Mesodermal cell (in vitro differentiated cells): ENCODE measurements at regions not wholly inside any gene's neighbourhood (a gene's known extent, or its start where the extent isn't known, plus 50 kb on each side); places are given as distances from the start of the nearest gene placed in this dataset.

ENCODE experiments used
- H3K27ac ChIP-seq: 2 replicates; pipeline ENCODE4 v1.7.0; 2013; ENCODE audit warnings: mild to moderate bottlenecking, low read depth, low read length, moderate library complexity; ENCODE audit not compliant: severe bottlenecking
- H3K36me3 ChIP-seq: 2 replicates; pipeline ENCODE4 v1.7.1; 2013; ENCODE audit warnings: mild to moderate bottlenecking, low read length, moderate library complexity; ENCODE audit not compliant: control insufficient read depth, insufficient read depth
- H3K4me1 ChIP-seq: one replicate; pipeline ENCODE4 v1.7.1; 2013; ENCODE audit warnings: mild to moderate bottlenecking, low read length; ENCODE audit not compliant: insufficient read depth, control insufficient read depth, poor library complexity, severe bottlenecking
- H3K4me3 ChIP-seq: 2 replicates; pipeline ENCODE4 v1.7.0; 2013; ENCODE audit warnings: low read length, control low read depth, mild to moderate bottlenecking; ENCODE audit not compliant: insufficient read depth, poor library complexity, severe bottlenecking; ENCODE audit errors: extremely low read depth
- H3K9me3 ChIP-seq: 2 replicates; pipeline ENCODE4 v1.7.1; 2013; ENCODE audit warnings: mild to moderate bottlenecking, low read length, moderate library complexity; ENCODE audit not compliant: control insufficient read depth
- WGBS, 2 experiments: methylation state at CpG; one replicate each; pipeline ENCODE4 v1.1.5; 2013; ENCODE audit warnings: missing lambda C conversion rate in 2 of 2; ENCODE audit not compliant: insufficient coverage in 2 of 2; 5-methylcytosine and 5-hydroxymethylcytosine counted together

GRCh38 chr6:19059102-19059501 is 672.0 kb downstream of the RNF144B start:
- no peaks in the 10 kb centered on the region for H3K9me3 ChIP-seq
- H3K4me3 ChIP-seq = no peak overlapping the region
- no peak overlapping the region for H3K27ac ChIP-seq
- H3K36me3 ChIP-seq = no peaks in the 10 kb centered on the region
- H3K4me1 ChIP-seq = no peaks in the 10 kb centered on the region
- WGBS, 2 experiments = 89 to 100% methylated on average over 3 of the region's 4 CpGs

- H3K4me3 ChIP-seq = no peak overlapping the region
- no peaks in the 10 kb centered on the region for H3K9me3 ChIP-seq
- no peaks in the 10 kb centered on the region for H3K36me3 ChIP-seq
- WGBS, 2 experiments = 93 to 100% methylated on average over 3 of the region's 3 CpGs
- H3K4me1 ChIP-seq = no peaks in the 10 kb centered on the region
- no peak overlapping the region for H3K27ac ChIP-seq
Measured at GRCh38 chr6:19067165-19067564, 680.0 kb downstream of the RNF144B start.

GRCh38 chr6:19070520-19070919 is 683.4 kb downstream of the RNF144B start:
- no peak overlapping the region for H3K4me3 ChIP-seq

GRCh38 chr6:19083801-19084200 is 696.7 kb downstream of the RNF144B start:
- WGBS, 2 experiments = no CpG with 5 or more reads among the region's 1 CpG
- no peaks in the 10 kb centered on the region for H3K9me3 ChIP-seq

More at GRCh38 chr6:19070520-19070919, 683.4 kb downstream of the RNF144B start:
- H3K27ac ChIP-seq = no peak overlapping the region
- no peaks in the 10 kb centered on the region for H3K9me3 ChIP-seq
- H3K4me1 ChIP-seq = no peaks in the 10 kb centered on the region
- no peaks in the 10 kb centered on the region for H3K36me3 ChIP-seq

GRCh38 chr6:19086480-19086879 is 699.3 kb downstream of the RNF144B start:
- no peaks in the 10 kb centered on the region for H3K36me3 ChIP-seq
- no peak overlapping the region for H3K27ac ChIP-seq
- no peaks in the 10 kb centered on the region for H3K9me3 ChIP-seq
- no peaks in the 10 kb centered on the region for H3K4me1 ChIP-seq
- H3K4me3 ChIP-seq = no peak overlapping the region
- 38% methylated on average over 1 of the region's 4 CpGs; no CpG with 5 or more reads in 1 of the 2 experiments for WGBS, 2 experiments

More at GRCh38 chr6:19083801-19084200, 696.7 kb downstream of the RNF144B start:
- no peaks in the 10 kb centered on the region for H3K36me3 ChIP-seq
- no peak overlapping the region for H3K4me3 ChIP-seq
- no peak overlapping the region for H3K27ac ChIP-seq
- H3K4me1 ChIP-seq = no peaks in the 10 kb centered on the region

- Histone ChIP-seq H3K4me1 (no peaks in the 10 kb centered on the region), H3K9me3 (no peaks in the 10 kb centered on the region), H3K36me3 (no peaks in the 10 kb centered on the region), H3K4me3 (no peak overlapping the region), H3K27ac (no peak overlapping the region)
- WGBS, 2 experiments = no CpG with 5 or more reads among the region's 1 CpG
Measured at GRCh38 chr6:19087296-19087695, 700.1 kb downstream of the RNF144B start.

- H3K4me3 ChIP-seq = no peak overlapping the region
- no peak overlapping the region for H3K27ac ChIP-seq
- no peaks in the 10 kb centered on the region for H3K36me3 ChIP-seq
- 75 to 91% methylated on average over 1 of the region's 1 CpG for WGBS, 2 experiments
- H3K9me3 ChIP-seq = no peaks in the 10 kb centered on the region
- no peaks in the 10 kb centered on the region for H3K4me1 ChIP-seq
Measured at GRCh38 chr6:19087897-19088296, 700.7 kb downstream of the RNF144B start.

GRCh38 chr6:19100752-19101151 is 713.6 kb downstream of the RNF144B start:
- H3K36me3 ChIP-seq = no peaks in the 10 kb centered on the region
- H3K27ac ChIP-seq = no peak overlapping the region
- H3K4me3 ChIP-seq = no peak overlapping the region
- 72% methylated on average over 2 of the region's 4 CpGs; no CpG with 5 or more reads in 1 of the 2 experiments for WGBS, 2 experiments
- no peaks in the 10 kb centered on the region for H3K4me1 ChIP-seq
- no peaks in the 10 kb centered on the region for H3K9me3 ChIP-seq

- Histone ChIP-seq H3K9me3 (no peaks in the 10 kb centered on the region), H3K27ac (no peak overlapping the region), H3K4me3 (no peak overlapping the region), H3K4me1 (no peaks in the 10 kb centered on the region), H3K36me3 (no peaks in the 10 kb centered on the region)
- WGBS, 2 experiments = 84 to 92% methylated on average over 2 of the region's 3 CpGs
Measured at GRCh38 chr6:19102936-19103335, 715.8 kb downstream of the RNF144B start.

- Histone ChIP-seq H3K9me3 (no peaks in the 10 kb centered on the region), H3K4me3 (no peak overlapping the region), H3K36me3 (no peaks in the 10 kb centered on the region), H3K4me1 (no peaks in the 10 kb centered on the region), H3K27ac (no peak overlapping the region)
- no CpG with 5 or more reads among the region's 1 CpG for WGBS, 2 experiments
Measured at GRCh38 chr6:19107468-19107867, 720.3 kb downstream of the RNF144B start.

- no peaks in the 10 kb centered on the region for H3K9me3 ChIP-seq
- H3K27ac ChIP-seq = no peak overlapping the region
- no peaks in the 10 kb centered on the region for H3K4me1 ChIP-seq
- no peaks in the 10 kb centered on the region for H3K36me3 ChIP-seq
- no peak overlapping the region for H3K4me3 ChIP-seq
Measured at GRCh38 chr6:19121521-19121920, 715.6 kb upstream of the ID4 start.
